IMR-90 (cell line): ENCODE measurements at regions not wholly inside any gene's neighbourhood (a gene's known extent, or its start where the extent isn't known, plus 50 kb on each side); places are given as distances from the start of the nearest gene placed in this dataset.

Experiments
- ATAC-seq: fragments of 200-7000 bp; cut with Tn5 transposase; 2 replicates; pipeline ENCODE4 v1.9.1; 2020; ENCODE audit warnings: low read depth, mild to moderate bottlenecking, moderate library complexity
- BruUV-seq: library from RNA; stranded (reverse); fragments of 400-500 nt; replicated peaks from 2 replicates; lab custom pipeline; 2021; lab: Mats Ljungman, UMichigan
- CTCF ChIA-PET: fragments of 300-600 bp; formaldehyde crosslinking; extraction: SDS; loops from one replicate; lab custom pipeline; 2021; ENCODE audit warnings: antibody characterized with exemption; lab: Yijun Ruan, JAX
- POLR2A ChIA-PET: fragments of 300-600 bp; sonication (Branson Sonifier 250); formaldehyde crosslinking; loops from one replicate; lab custom pipeline; 2022; ENCODE audit warnings: antibody characterized with exemption; ENCODE audit not compliant: unreplicated experiment; lab: Charles Lee
- DNase-seq: peaks from one replicate; pipeline ENCODE4 v3.0.0; 2013
- H2AFZ ChIP-seq: replicated peaks from 2 replicates; pipeline ENCODE3; 2013; ENCODE audit warnings: low read length, mild to moderate bottlenecking; ENCODE audit not compliant: poor library complexity
- H2AK5ac ChIP-seq: 2 replicates; pipeline ENCODE4 v1.6.1; 2013; ENCODE audit warnings: low read depth, low read length, inconsistent platforms
- H2AK9ac ChIP-seq: replicated peaks from 2 replicates; pipeline ENCODE3; 2013; ENCODE audit warnings: mild to moderate bottlenecking, low read depth, low read length, moderate library complexity; ENCODE audit not compliant: poor library complexity
- H2BK120ac ChIP-seq: 2 replicates; pipeline ENCODE4 v1.6.1; 2013; ENCODE audit warnings: low read depth, low read length, inconsistent platforms
- H2BK15ac ChIP-seq: 3 replicates; pipeline ENCODE4 v1.6.1; 2013; ENCODE audit warnings: low read depth, low read length, inconsistent platforms
- H2BK20ac ChIP-seq: 2 replicates; pipeline ENCODE4 v1.6.1; 2013; ENCODE audit warnings: low read depth, mild to moderate bottlenecking, inconsistent platforms, low read length, moderate library complexity
- H2BK5ac ChIP-seq: 2 replicates; pipeline ENCODE4 v1.6.1; 2013; ENCODE audit warnings: mild to moderate bottlenecking, low read depth, low read length, inconsistent platforms; ENCODE audit not compliant: poor library complexity, severe bottlenecking
- H3K14ac ChIP-seq: replicated peaks from 2 replicates; pipeline ENCODE4 v1.6.1; 2013; ENCODE audit warnings: low read depth, low read length, inconsistent platforms
- H3K18ac ChIP-seq: 2 replicates; pipeline ENCODE4 v1.6.1; 2013; ENCODE audit warnings: low read depth, low read length, control low read depth
- H3K23ac ChIP-seq: 2 replicates; pipeline ENCODE4 v1.6.1; 2013; ENCODE audit warnings: low read depth, low read length, inconsistent platforms
- H3K27ac ChIP-seq: 2 replicates; pipeline ENCODE4 v1.5.1; 2013; ENCODE audit warnings: mild to moderate bottlenecking, control low read depth, low read length; ENCODE audit not compliant: insufficient read depth
- H3K27me3 ChIP-seq: 2 replicates; pipeline ENCODE4 v1.6.1; 2013; ENCODE audit warnings: low read length; ENCODE audit not compliant: control insufficient read depth, insufficient read depth
- H3K36me3 ChIP-seq: 2 replicates; pipeline ENCODE4 v1.6.1; 2013; ENCODE audit warnings: low read length, mixed read lengths; ENCODE audit not compliant: control insufficient read depth, insufficient read depth
- H3K4ac ChIP-seq: 2 replicates; pipeline ENCODE4 v1.6.1; 2013; ENCODE audit warnings: low read depth, low read length, inconsistent platforms
- H3K4me1 ChIP-seq: 2 replicates; pipeline ENCODE4 v1.6.1; 2013; ENCODE audit warnings: low read length, mixed read lengths; ENCODE audit not compliant: control insufficient read depth, insufficient read depth
- H3K4me2 ChIP-seq: 2 replicates; pipeline ENCODE4 v1.6.1; 2013; ENCODE audit warnings: low read depth, mild to moderate bottlenecking, control low read depth, low read length, moderate library complexity
- H3K4me3 ChIP-seq: 2 replicates; pipeline ENCODE4 v1.5.1; 2013; ENCODE audit warnings: low read depth, mild to moderate bottlenecking, control low read depth, low read length, moderate library complexity; ENCODE audit not compliant: insufficient read depth
- H3K56ac ChIP-seq: 2 replicates; pipeline ENCODE4 v1.6.1; 2013; ENCODE audit warnings: low read length, inconsistent platforms; ENCODE audit not compliant: insufficient read depth; ENCODE audit errors: extremely low read depth
- H3K79me1 ChIP-seq, 2 experiments: 2 replicates each; pipeline ENCODE4 v1.6.1; 2013; ENCODE audit warnings: low read length in 2 of 2, inconsistent platforms in 1 of 2, low read depth in 1 of 2
- H3K9ac ChIP-seq: 2 replicates; pipeline ENCODE4 v1.6.1; 2013; ENCODE audit warnings: low read depth, low read length, control low read depth
- H3K9me1 ChIP-seq: 2 replicates; pipeline ENCODE4 v1.6.1; 2013; ENCODE audit warnings: low read length, inconsistent platforms; ENCODE audit not compliant: insufficient read depth
- H3K9me3 ChIP-seq: 2 replicates; pipeline ENCODE4 v1.6.1; 2013; ENCODE audit warnings: low read length; ENCODE audit not compliant: control insufficient read depth, insufficient read depth
- H4K20me1 ChIP-seq: 2 replicates; pipeline ENCODE4 v1.6.1; 2013; ENCODE audit warnings: low read length, inconsistent platforms; ENCODE audit not compliant: insufficient read depth
- H4K5ac ChIP-seq: 2 replicates; pipeline ENCODE4 v1.6.1; 2013; ENCODE audit warnings: mild to moderate bottlenecking, low read depth, low read length, control low read depth
- H4K8ac ChIP-seq, 2 experiments: 2 replicates each; pipeline ENCODE4 v1.6.1; 2013; ENCODE audit warnings: low read depth in 2 of 2, low read length in 2 of 2, control low read depth in 1 of 2, inconsistent platforms in 1 of 2
- H4K91ac ChIP-seq: 2 replicates; pipeline ENCODE4 v1.6.1; 2013; ENCODE audit warnings: low read depth, low read length, inconsistent platforms; ENCODE audit not compliant: insufficient read depth
- BHLHE40 ChIP-seq: fragments of 150-350 bp; IDR thresholded peaks from 2 replicates; pipeline ENCODE4 v1.6.1; 2016; ENCODE audit warnings: mild to moderate bottlenecking, low read depth, low read length
- CEBPB ChIP-seq: IDR thresholded peaks from 2 replicates; pipeline ENCODE4 v1.6.1; 2012; ENCODE audit warnings: low read depth, low read length, improper control_type of control experiment
- CHD1 ChIP-seq: IDR thresholded peaks from 2 replicates; pipeline ENCODE4 v1.6.1; 2012; ENCODE audit warnings: low read depth, low read length, improper control_type of control experiment
- CTCF ChIP-seq: conservative IDR thresholded peaks from 2 replicates; pipeline ENCODE4 v1.5.1; 2012; ENCODE audit warnings: mild to moderate bottlenecking, low read depth, low read length, improper control_type of control experiment
- ELK1 ChIP-seq: fragments of 150-350 bp; IDR thresholded peaks from 2 replicates; pipeline ENCODE4 v1.6.1; 2016; ENCODE audit warnings: low read depth, mild to moderate bottlenecking, low read length, moderate library complexity, borderline replicate concordance
- FOS ChIP-seq: fragments of 150-350 bp; IDR thresholded peaks from 2 replicates; pipeline ENCODE4 v1.6.1; 2016; ENCODE audit warnings: low read depth, low read length
- MAZ ChIP-seq: IDR thresholded peaks from 2 replicates; pipeline ENCODE4 v1.6.1; 2012; ENCODE audit warnings: low read depth, mild to moderate bottlenecking, low read length, improper control_type of control experiment, moderate library complexity, borderline replicate concordance
- MXI1 ChIP-seq: IDR thresholded peaks from 2 replicates; pipeline ENCODE4 v1.6.1; 2012; ENCODE audit warnings: low read depth, mild to moderate bottlenecking, low read length, moderate library complexity, borderline replicate concordance
- NFE2L2 ChIP-seq: fragments of 150-350 bp; IDR thresholded peaks from 2 replicates; pipeline ENCODE4 v1.6.1; 2016; ENCODE audit warnings: low read depth, mild to moderate bottlenecking, low read length
- POLR2A ChIP-seq: IDR thresholded peaks from 2 replicates; pipeline ENCODE4 v1.6.1; 2012; ENCODE audit warnings: mild to moderate bottlenecking, low read depth, low read length
- RAD21 ChIP-seq: IDR thresholded peaks from 2 replicates; pipeline ENCODE4 v1.6.1; 2012; ENCODE audit warnings: low read length, improper control_type of control experiment
- RCOR1 ChIP-seq: IDR thresholded peaks from 2 replicates; pipeline ENCODE4 v1.6.1; 2012; ENCODE audit warnings: mild to moderate bottlenecking, low read length, improper control_type of control experiment; ENCODE audit not compliant: insufficient replicate concordance
- SMC3 ChIP-seq: fragments of 150-350 bp; IDR thresholded peaks from 2 replicates; pipeline ENCODE4 v1.6.1; 2016; ENCODE audit warnings: low read depth, mild to moderate bottlenecking, antibody characterized with exemption, low read length, moderate library complexity
- WGBS, 2 experiments: methylation state at CpG; one replicate each; pipeline versions ENCODE4 v1.1.5 to v1.1.7; 2013; ENCODE audit warnings: missing lambda C conversion rate in 2 of 2; ENCODE audit not compliant: insufficient read length in 1 of 2; ENCODE audit errors: extremely low coverage in 2 of 2; 5-methylcytosine and 5-hydroxymethylcytosine counted together
- dilution Hi-C: fragments of 300-500 bp; cut with HindIII; formaldehyde crosslinking; loops from one replicate; pipeline ENCODE4 v1.14.3; 2018; ENCODE audit warnings: low sequenced_read_pairs; ENCODE audit not compliant: unreplicated experiment
- in situ Hi-C: fragments of 300-500 bp; cut with MboI; formaldehyde crosslinking; loops from 3 replicates; pipeline ENCODE4 v1.14.3; 2019; ENCODE audit warnings: low sequenced_read_pairs, inconsistent platforms, mixed read lengths
- intact Hi-C: fragments of 100-400 bp; cut with micrococcal nuclease; formaldehyde crosslinking; loops from 2 replicates; pipeline ENCODE4 v1.10.0; 2022
- TF ChIP-seq, protein P1 (sequence below): fragments of 150-350 bp; IDR thresholded peaks from 2 replicates; pipeline ENCODE4 v1.6.1; 2017; ENCODE audit warnings: mild to moderate bottlenecking, antibody characterized with exemption, low read length, low read depth

- no peak overlapping the region for H2AK9ac ChIP-seq
- WGBS, 2 experiments = no CpG with 5 or more reads among the region's 2 CpGs
- intact Hi-C loops (no loop called here), in situ Hi-C loops (no loop called here), dilution Hi-C loops (no loop called here)
- no peak overlapping the region for H2BK120ac ChIP-seq
- peaks cover 3% of the 10 kb centered on the region; the same call in 1 of the 2 replicates for H3K9me3 ChIP-seq
- H3K36me3 ChIP-seq = no peaks in the 10 kb centered on the region
- DNase-seq (no peak), ATAC-seq (no peak)
- no peak overlapping the region for H2BK5ac ChIP-seq
- no peak overlapping the region for H3K4ac ChIP-seq
- H3K18ac ChIP-seq = no peak overlapping the region
- H3K4me3 ChIP-seq = no peak overlapping the region
- no peak overlapping the region for H3K4me2 ChIP-seq
- no peak overlapping the region for H2AFZ ChIP-seq
- no peak overlapping the region for H3K9ac ChIP-seq
- no peak overlapping the region for H2AK5ac ChIP-seq
- H4K91ac ChIP-seq = no peak overlapping the region
- no peaks in the 10 kb centered on the region for H3K79me1 ChIP-seq
- H3K14ac ChIP-seq = no peak overlapping the region
- no peaks in the 10 kb centered on the region for H4K20me1 ChIP-seq
- no peaks in the 10 kb centered on the region for H3K27me3 ChIP-seq
- H4K8ac ChIP-seq = no peak overlapping the region
- H3K23ac ChIP-seq = no peak overlapping the region
- no peak overlapping the region for H4K5ac ChIP-seq
- H3K27ac ChIP-seq = no peak overlapping the region
- H3K4me1 ChIP-seq = peaks cover 5% of the 10 kb centered on the region
- POLR2A ChIA-PET = no interaction called here
- CTCF ChIA-PET = no interaction called here
- peaks cover 2% of the 10 kb centered on the region for H3K9me1 ChIP-seq
- H2BK20ac ChIP-seq = no peak overlapping the region
- TF ChIP-seq ELK1 = no peak
- no peak for TF ChIP-seq BHLHE40
- TF ChIP-seq, protein P1, sequence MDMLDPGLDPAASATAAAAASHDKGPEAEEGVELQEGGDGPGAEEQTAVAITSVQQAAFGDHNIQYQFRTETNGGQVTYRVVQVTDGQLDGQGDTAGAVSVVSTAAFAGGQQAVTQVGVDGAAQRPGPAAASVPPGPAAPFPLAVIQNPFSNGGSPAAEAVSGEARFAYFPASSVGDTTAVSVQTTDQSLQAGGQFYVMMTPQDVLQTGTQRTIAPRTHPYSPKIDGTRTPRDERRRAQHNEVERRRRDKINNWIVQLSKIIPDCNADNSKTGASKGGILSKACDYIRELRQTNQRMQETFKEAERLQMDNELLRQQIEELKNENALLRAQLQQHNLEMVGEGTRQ = no peak
- no peak for TF ChIP-seq RCOR1
- no peak for TF ChIP-seq POLR2A
- TF ChIP-seq RAD21 = no peak
- TF ChIP-seq CEBPB = no peak
- TF ChIP-seq SMC3 = no peak
- no peak for TF ChIP-seq MXI1
- TF ChIP-seq CHD1 = no peak
- no peak for TF ChIP-seq NFE2L2
- TF ChIP-seq CTCF = no peak
- no peak for TF ChIP-seq FOS
- no peak for TF ChIP-seq MAZ
- BruUV-seq = no TSS peak
- H3K56ac ChIP-seq = no peak overlapping the region
- no peak overlapping the region for H2BK15ac ChIP-seq
These were observed 101.9 kb downstream of the COPRS start for GRCh38 chr17:31757097-31757496.
